ENCODE measurements at regions not wholly inside any gene's neighbourhood (a gene's known extent, or its start where the extent isn't known, plus 50 kb on each side); places are given as distances from the start of the nearest gene placed in this dataset.

DNA sequence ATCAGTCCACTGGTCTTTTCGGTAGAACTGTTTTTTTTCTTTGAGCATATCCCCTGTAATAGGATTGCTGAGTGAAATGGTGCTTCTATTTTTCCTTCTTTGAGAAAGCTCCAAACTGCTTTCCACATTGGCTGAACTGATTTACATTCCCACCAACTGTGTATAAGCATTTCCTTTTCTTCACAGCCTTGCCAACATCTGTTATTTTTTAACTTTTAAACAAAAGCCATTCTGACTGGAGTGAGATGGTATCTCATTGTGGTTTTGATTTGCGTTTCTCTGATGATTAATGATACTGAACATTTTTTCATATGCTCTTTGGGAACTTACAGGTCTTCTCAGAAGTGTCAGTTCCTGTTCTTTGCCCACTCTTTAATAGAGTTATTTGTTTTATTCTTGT lies 764.7 kb downstream of the MTRR start:
- TF ChIP-seq, protein P1, sequence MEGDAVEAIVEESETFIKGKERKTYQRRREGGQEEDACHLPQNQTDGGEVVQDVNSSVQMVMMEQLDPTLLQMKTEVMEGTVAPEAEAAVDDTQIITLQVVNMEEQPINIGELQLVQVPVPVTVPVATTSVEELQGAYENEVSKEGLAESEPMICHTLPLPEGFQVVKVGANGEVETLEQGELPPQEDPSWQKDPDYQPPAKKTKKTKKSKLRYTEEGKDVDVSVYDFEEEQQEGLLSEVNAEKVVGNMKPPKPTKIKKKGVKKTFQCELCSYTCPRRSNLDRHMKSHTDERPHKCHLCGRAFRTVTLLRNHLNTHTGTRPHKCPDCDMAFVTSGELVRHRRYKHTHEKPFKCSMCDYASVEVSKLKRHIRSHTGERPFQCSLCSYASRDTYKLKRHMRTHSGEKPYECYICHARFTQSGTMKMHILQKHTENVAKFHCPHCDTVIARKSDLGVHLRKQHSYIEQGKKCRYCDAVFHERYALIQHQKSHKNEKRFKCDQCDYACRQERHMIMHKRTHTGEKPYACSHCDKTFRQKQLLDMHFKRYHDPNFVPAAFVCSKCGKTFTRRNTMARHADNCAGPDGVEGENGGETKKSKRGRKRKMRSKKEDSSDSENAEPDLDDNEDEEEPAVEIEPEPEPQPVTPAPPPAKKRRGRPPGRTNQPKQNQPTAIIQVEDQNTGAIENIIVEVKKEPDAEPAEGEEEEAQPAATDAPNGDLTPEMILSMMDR (conservative IDR thresholded peaks at IDR 0.05) = no peak
- TF ChIP-seq ZFX (IDR thresholded peaks at IDR 0.05) = no peak

Measured in C4-2B (cell line).